ENCODE measurements at regions not wholly inside any gene's neighbourhood (a gene's known extent, or its start where the extent isn't known, plus 50 kb on each side); places are given as distances from the start of the nearest gene placed in this dataset.
"Not testable (repeated sequence)": the region's sequence is repeated elsewhere in the genome, so short reads cannot be mapped to it uniquely, and the experiment has no call there.

DNA sequence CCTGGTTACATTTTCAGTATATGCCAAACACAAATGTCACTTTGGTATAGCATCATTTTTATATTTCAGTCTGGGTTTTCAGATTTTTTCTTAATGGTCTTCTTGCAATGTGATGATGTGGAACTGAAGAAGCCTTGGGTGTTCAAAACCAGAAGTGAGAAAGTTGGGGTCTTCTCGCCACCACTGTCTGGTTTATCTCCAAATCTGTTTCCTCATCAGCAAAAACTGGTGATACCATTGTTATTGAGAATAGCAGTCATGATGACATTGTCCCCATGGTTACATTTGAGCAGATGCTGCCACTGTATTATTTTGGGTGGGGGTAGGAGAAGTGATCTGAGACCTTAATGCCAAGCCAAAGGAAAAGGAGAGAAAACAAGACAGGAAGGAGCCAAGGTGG lies 85.9 kb upstream of the MAP3K1 start:
- Histone ChIP-seq H3K27me3 (no peaks in the 10 kb centered on the region), H3K9me3 (no peaks in the 10 kb centered on the region), H3K27ac (no peak overlapping the region), H3K36me3 (no peaks in the 10 kb centered on the region), H3K4me1 (peaks cover 0 to 11% (median 0%) of the 10 kb centered on the region in 4 donors), H3K4me3 (no peak overlapping the region)
- intact Hi-C loops (cut with DNase I; ENCODE audit: low total_unique reads) = no loop called here
- TF ChIP-seq, protein P1, sequence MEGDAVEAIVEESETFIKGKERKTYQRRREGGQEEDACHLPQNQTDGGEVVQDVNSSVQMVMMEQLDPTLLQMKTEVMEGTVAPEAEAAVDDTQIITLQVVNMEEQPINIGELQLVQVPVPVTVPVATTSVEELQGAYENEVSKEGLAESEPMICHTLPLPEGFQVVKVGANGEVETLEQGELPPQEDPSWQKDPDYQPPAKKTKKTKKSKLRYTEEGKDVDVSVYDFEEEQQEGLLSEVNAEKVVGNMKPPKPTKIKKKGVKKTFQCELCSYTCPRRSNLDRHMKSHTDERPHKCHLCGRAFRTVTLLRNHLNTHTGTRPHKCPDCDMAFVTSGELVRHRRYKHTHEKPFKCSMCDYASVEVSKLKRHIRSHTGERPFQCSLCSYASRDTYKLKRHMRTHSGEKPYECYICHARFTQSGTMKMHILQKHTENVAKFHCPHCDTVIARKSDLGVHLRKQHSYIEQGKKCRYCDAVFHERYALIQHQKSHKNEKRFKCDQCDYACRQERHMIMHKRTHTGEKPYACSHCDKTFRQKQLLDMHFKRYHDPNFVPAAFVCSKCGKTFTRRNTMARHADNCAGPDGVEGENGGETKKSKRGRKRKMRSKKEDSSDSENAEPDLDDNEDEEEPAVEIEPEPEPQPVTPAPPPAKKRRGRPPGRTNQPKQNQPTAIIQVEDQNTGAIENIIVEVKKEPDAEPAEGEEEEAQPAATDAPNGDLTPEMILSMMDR (IDR thresholded peaks at IDR 0.05) = no peak
- DNase-seq = no peak

DNA sequence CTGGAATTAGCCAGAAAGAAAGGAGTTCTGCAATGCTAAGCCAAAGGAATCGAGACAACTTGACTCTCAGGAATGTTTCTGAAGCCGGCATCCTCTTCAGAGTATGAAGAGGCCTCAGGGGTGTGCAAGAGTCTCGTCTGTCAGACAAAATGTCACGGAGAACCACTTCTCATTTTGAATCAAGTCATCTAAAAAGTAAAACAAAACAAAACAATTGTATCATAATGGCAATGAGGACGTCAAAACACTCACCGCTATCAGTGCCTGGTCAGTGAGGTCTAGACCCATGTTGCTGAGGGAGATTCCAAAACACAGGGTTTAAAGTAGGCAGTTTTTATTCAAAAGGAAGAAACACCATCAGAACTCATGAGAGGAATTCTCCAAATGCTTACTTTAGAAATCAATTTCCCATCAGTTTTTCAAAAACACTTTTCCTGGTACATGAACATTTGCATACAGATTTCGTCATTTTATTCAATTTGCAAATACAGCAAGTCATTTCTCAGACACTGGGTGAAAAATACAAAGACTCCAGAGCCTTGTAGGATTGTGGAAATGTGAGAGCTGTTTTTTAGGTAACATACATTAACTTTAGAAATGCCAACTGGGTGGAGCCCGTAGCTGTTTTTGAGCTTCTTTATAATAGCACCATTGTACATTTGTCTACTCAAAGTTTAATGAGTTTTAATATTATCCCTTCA lies 89.5 kb upstream of the MAP3K1 start:
- intact Hi-C loops (cut with DNase I; ENCODE audit: low total_unique reads) = no loop called here
- Histone ChIP-seq H3K27me3 (no peaks in the 10 kb centered on the region), H3K36me3 (no peaks in the 10 kb centered on the region), H3K4me1 (no peaks in the 10 kb centered on the region), H3K27ac (no peak overlapping the region), H3K9me3 (no peaks in the 10 kb centered on the region), H3K4me3 (no peak overlapping the region)
- TF ChIP-seq, protein P1 (IDR thresholded peaks at IDR 0.05) = no peak
- no peak for DNase-seq

DNA sequence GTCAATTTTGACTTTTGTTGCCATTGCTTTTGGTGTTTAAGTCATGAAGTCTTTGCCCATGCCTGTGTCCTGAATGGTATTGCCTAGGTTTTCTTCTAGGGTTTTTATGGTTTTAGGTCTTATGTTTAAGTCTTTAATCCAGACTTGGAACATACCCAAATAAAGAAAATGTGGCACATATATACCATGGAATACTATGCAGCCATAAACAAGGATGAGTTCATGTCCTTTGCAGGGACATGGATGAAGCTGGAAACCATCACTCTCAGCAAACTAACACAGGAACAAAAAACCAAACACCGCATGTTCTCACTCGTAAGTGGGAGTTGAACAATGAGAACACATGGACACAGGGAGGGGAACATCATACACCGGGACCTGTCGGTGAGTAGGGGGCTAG lies 90.5 kb upstream of the MAP3K1 start:
- H3K27me3 ChIP-seq; H3K9me3 ChIP-seq; H3K36me3 ChIP-seq; DNase-seq; H3K4me1 ChIP-seq; H3K4me3 ChIP-seq; H3K27ac ChIP-seq; intact Hi-C loops (cut with DNase I; ENCODE audit: low total_unique reads): not testable (repeated sequence)

DNA sequence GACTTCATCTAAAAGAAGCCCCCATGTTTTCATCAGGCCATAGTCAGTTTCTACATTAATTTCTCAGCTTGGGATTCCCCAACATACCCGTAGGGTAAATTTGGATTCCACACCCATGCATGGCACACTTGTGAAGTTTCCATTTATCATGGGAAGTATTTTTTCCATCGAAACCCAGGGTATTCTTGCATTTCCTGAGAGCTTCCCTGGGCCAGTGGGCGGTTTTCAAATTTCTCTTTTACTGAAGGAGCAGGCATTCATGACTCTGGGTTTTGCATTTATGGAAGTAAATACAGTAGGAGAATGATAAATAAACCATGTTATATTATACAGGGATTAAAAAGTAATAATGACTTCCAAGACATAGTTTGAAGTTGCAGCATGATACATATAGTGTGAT lies 93.0 kb upstream of the MAP3K1 start:
- no peaks in the 10 kb centered on the region for H3K36me3 ChIP-seq
- no peaks in the 10 kb centered on the region for H3K27me3 ChIP-seq
- H3K4me1 ChIP-seq = peaks cover 0 to 6% (median 1%) of the 10 kb centered on the region in 4 donors
- no peak overlapping the region for H3K4me3 ChIP-seq
- no peaks in the 10 kb centered on the region for H3K9me3 ChIP-seq
- intact Hi-C loops (cut with DNase I; ENCODE audit: low total_unique reads) = no loop called here
- no peak overlapping the region for H3K27ac ChIP-seq
- TF ChIP-seq, protein P1 (IDR thresholded peaks at IDR 0.05) = no peak
- DNase-seq = no peak

DNA sequence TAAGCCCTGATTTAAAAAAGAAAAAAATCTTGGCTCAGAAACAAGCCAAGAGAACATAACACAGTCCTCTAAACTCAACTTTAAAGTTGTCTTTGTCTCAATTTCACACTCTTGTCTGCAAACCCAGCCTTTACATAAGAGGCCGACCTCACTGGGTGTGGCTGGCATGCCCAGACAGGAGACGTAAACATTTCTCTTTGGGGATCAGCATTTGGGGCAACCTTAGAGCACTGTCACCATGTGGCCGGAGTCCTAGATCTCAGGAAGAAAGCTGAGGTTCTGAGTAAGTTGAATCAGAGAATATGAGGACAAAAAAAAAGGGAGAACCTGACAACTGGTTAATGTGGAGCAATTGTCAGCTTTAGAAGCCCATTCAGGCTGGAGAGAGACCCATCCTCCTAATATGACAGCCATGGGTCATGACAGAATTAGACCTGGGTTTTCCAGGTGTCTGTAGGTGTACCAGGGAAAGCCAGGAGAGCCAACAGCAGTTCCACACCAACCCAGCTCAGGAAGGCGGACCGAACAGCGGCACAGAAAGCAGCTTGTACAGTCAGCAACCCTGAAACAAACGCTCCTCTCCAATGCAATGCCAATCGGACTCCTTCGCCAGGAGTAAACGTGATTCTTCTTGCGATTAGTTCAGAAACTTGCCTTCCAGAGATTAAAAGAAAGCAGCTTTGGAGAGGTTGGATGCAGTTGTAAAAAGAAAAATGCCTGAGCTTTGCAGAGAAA lies 97.9 kb upstream of the MAP3K1 start:
- H3K4me3 ChIP-seq = peak overlapping the region in 1 of 2 donors; percentile 18
- no peaks in the 10 kb centered on the region for H3K27me3 ChIP-seq
- no peaks in the 10 kb centered on the region for H3K36me3 ChIP-seq
- H3K27ac ChIP-seq = no peak overlapping the region
- intact Hi-C loops (cut with DNase I; ENCODE audit: low total_unique reads) = no loop called here
- TF ChIP-seq, protein P1 (IDR thresholded peaks at IDR 0.05) = no peak
- H3K9me3 ChIP-seq = no peaks in the 10 kb centered on the region
- H3K4me1 ChIP-seq = peaks cover 0 to 16% (median 10%) of the 10 kb centered on the region in 4 donors
- no peak for DNase-seq

DNA sequence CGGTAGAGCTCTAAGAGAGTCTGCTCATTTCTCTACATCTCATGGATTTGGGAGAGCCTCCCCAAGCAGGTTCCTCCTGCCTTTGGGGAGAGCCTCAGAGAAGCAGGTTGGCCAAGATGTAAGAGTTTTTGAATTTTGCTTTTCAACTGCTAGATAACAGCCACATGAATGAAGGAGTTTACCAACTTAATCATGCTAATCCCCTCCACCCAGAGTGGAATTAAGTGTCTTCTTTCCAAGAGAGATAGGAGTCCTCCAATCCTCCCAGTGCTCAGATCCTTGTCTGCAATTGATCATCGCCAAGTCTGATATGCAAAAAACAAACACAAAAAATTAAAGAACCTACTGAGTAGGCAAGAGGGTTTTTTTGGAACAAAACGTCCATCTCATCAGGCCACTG lies 99.4 kb upstream of the MAP3K1 start:
- no peaks in the 10 kb centered on the region for H3K27me3 ChIP-seq
- intact Hi-C loops (cut with DNase I; ENCODE audit: low total_unique reads) = no loop called here
- DNase-seq = no peak
- H3K9me3 ChIP-seq = no peaks in the 10 kb centered on the region
- H3K27ac ChIP-seq = no peak overlapping the region
- peaks cover 0 to 16% (median 10%) of the 10 kb centered on the region in 4 donors for H3K4me1 ChIP-seq
- H3K4me3 ChIP-seq = no peak overlapping the region
- H3K36me3 ChIP-seq = no peaks in the 10 kb centered on the region
- TF ChIP-seq, protein P1 (IDR thresholded peaks at IDR 0.05) = no peak

All from tibial artery (tissue), 4 donors.